Heart right ventricle (tissue), 16 donors: ENCODE measurements at regions not wholly inside any gene's neighbourhood (a gene's known extent, or its start where the extent isn't known, plus 50 kb on each side); places are given as distances from the start of the nearest gene placed in this dataset.
A peak's percentile ranks its signal among the peaks of the same experiment; 100 is the strongest.

Experiments used
- ATAC-seq, 8 donors: fragments of 200-7000 bp; cut with Tn5 transposase; one replicate each; pipeline ENCODE4 v1.9.1; 2020; ENCODE audit warnings: mild to moderate bottlenecking in 8 of 8, moderate library complexity in 8 of 8, moderate number of reproducible peaks in 1 of 8
- DNase-seq, 2 donors: peaks; one replicate each; pipeline ENCODE4 v3.0.0-alpha.2; 2020
- H3K27ac ChIP-seq, 10 donors: fragments of 200-600 bp; sonication (generic) in 2 of 10; one replicate each; pipeline versions ENCODE4 v1.5.0 to v1.8.0; 2020 to 2022; ENCODE audit warnings: mild to moderate bottlenecking in 3 of 10
- H3K27me3 ChIP-seq, 7 donors: fragments of 200-600 bp; one replicate each; pipeline ENCODE4 v1.8.0; 2021 to 2022; ENCODE audit warnings: mild to moderate bottlenecking in 2 of 7
- H3K36me3 ChIP-seq, 9 donors: fragments of 200-600 bp; sonication (generic) in 1 of 9; one replicate each; pipeline versions ENCODE4 v1.5.0 to v1.8.0; 2020 to 2022; ENCODE audit warnings: mild to moderate bottlenecking in 2 of 9
- H3K4me1 ChIP-seq, 9 donors: fragments of 200-600 bp; sonication (generic) in 1 of 9; one replicate each; pipeline versions ENCODE4 v1.5.0 to v1.8.0; 2020 to 2022; ENCODE audit warnings: mild to moderate bottlenecking in 4 of 9
- H3K4me3 ChIP-seq, 10 donors: fragments of 200-600 bp; sonication (generic) in 2 of 10; one replicate each; pipeline versions ENCODE4 v1.5.0 to v1.8.0; 2020 to 2022; ENCODE audit warnings: mild to moderate bottlenecking in 7 of 10, moderate library complexity in 2 of 10
- H3K9me3 ChIP-seq, 11 donors: fragments of 200-600 bp in 10 of 11; sonication (generic) in 2 of 11; one replicate each; pipeline versions ENCODE4 v1.5.0 to v1.8.0; 2013 to 2022; ENCODE audit warnings: mild to moderate bottlenecking in 2 of 11, control low read depth in 1 of 11, moderate library complexity in 1 of 11
- WGBS, 2 donors: extraction: QIAGEN DNeasy Blood & Tissue Kit; methylation state at CpG; one replicate each; pipeline ENCODE4 v1.1.7; 2013; ENCODE audit warnings: inconsistent platforms in 1 of 2; 5-methylcytosine and 5-hydroxymethylcytosine counted together
- intact Hi-C, 10 donors: fragments of 100-400 bp; cut with DNase I; formaldehyde crosslinking; loops; one replicate each; pipeline versions ENCODE4 v1.11.1 to v1.14.2; 2022
- TF ChIP-seq, protein P1 (sequence below), 9 donors: fragments of 200-600 bp; sonication (generic) in 2 of 9; IDR thresholded peaks; one replicate each; pipeline versions ENCODE4 v1.5.0 to v1.8.0; 2021 to 2022; ENCODE audit warnings: antibody characterized with exemption in 9 of 9, mild to moderate bottlenecking in 5 of 9, moderate library complexity in 1 of 9
- donor health status: Arrhythmogenic right ventricular cardiomyopathy.
- donor health status: ischemic (EF 13 %, LVEDD 7.1; RV severe dilation, severe dysfunction).
- donor health status: healthy with polysubstance abuse.
- donor health status: DM: no; HTN: yes; CAD: no.
- donor health status: DM: no; HTN: no; CAD: no.
- donor health status: ischemic (EF 25% LVEDD 6.9; RV normal size, moderate dysfunction).
- donor health status: ischemic (EF 25% LVEDD 5.7; RV mildly dilated, moderate dysfunction).
- donor health status: healthy.
- donor health status: DM: yes; HTN: yes; CAD: no.
- donor health status: Ischemic cardiomyopathy.
- donor health status: ischemic (EF 35%, LVEDD 5.7; RV mildly dilated, moderate dysfunction).
- donor health status: nonischemic (EF 11% LVEDD 7.7; RV severe dilation, severe dysfunction).
- donor health status: DM: yes; HTN: yes; CAD: no.
- donor health status: PGD.
- donor health status: ischemic (EF 29% LVEDD 5.4; RV normal size, mild dysfunction).
- donor health status: nonischemic (EF 23%, LVEDD 6.1; RV moderate dilation, normal function).

DNA sequence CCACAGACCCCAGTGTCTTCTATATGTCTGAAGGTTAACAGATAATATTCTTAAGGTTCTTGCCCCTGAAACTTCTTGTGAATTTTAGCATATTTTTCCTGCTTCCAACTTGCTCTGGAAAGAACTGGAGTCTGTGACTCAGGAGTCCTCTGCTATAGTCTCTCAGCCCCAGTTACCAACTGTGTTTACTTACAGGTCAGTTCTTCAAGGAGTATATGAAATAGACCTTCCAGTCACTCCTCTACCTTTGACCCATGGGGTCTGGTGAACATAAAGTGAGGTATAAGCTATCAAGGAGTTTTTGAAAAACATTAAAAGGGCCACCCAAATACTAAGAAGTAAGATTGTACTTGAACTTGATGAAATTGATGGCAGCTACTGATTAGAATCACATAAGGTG lies 139.2 kb upstream of the ROPN1 start:
- Histone ChIP-seq H3K4me1 (peaks cover 0 to 33% (median 18%) of the 10 kb centered on the region in 9 donors), H3K36me3 (no peaks in the 10 kb centered on the region), H3K27ac (peak overlapping the region in 2 of 10 donors; percentile 10 to 56), H3K9me3 (no peaks in the 10 kb centered on the region), H3K4me3 (no peak overlapping the region), H3K27me3 (no peaks in the 10 kb centered on the region)
- DNase-seq (no peak), ATAC-seq (peak in 2 of 8 donors; percentile 27 to 43)
- TF ChIP-seq, protein P1, sequence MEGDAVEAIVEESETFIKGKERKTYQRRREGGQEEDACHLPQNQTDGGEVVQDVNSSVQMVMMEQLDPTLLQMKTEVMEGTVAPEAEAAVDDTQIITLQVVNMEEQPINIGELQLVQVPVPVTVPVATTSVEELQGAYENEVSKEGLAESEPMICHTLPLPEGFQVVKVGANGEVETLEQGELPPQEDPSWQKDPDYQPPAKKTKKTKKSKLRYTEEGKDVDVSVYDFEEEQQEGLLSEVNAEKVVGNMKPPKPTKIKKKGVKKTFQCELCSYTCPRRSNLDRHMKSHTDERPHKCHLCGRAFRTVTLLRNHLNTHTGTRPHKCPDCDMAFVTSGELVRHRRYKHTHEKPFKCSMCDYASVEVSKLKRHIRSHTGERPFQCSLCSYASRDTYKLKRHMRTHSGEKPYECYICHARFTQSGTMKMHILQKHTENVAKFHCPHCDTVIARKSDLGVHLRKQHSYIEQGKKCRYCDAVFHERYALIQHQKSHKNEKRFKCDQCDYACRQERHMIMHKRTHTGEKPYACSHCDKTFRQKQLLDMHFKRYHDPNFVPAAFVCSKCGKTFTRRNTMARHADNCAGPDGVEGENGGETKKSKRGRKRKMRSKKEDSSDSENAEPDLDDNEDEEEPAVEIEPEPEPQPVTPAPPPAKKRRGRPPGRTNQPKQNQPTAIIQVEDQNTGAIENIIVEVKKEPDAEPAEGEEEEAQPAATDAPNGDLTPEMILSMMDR (IDR thresholded peaks at IDR 0.05) = no peak
- intact Hi-C loops = no loop called here

DNA sequence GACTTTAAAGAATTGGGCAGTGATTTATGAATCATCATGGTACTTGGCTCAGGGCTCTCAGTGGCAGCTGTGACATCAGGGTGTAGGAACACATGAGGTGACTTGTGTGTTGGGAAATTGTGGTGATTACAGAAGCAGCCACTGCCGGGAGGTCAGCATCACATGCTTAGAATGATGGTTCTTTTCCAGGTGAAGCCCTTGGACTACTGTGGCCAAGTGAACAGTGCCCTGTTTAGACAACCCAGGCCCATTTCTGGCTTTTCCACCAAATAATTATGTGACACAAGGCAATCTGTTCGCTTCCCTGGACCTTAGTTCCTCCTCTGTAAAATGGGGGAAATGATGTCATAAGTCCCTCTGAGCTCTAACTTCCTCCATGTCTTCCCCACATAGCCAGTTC lies 139.7 kb upstream of the ROPN1 start:
- DNase-seq = no peak
- no peak overlapping the region for H3K4me3 ChIP-seq
- TF ChIP-seq, protein P1 (IDR thresholded peaks at IDR 0.05) = no peak
- H3K9me3 ChIP-seq = no peaks in the 10 kb centered on the region
- H3K27me3 ChIP-seq = no peaks in the 10 kb centered on the region
- intact Hi-C loops = no loop called here
- peak in 7 of 8 donors; percentile 25 to 93 (median 73) for ATAC-seq
- peak overlapping the region in 2 of 10 donors; percentile 10 to 56 for H3K27ac ChIP-seq
- peaks cover 0 to 33% (median 18%) of the 10 kb centered on the region in 9 donors for H3K4me1 ChIP-seq
- H3K36me3 ChIP-seq = no peaks in the 10 kb centered on the region
- WGBS, 2 donors = 58% methylated on average over 2 of the region's 2 CpGs

DNA sequence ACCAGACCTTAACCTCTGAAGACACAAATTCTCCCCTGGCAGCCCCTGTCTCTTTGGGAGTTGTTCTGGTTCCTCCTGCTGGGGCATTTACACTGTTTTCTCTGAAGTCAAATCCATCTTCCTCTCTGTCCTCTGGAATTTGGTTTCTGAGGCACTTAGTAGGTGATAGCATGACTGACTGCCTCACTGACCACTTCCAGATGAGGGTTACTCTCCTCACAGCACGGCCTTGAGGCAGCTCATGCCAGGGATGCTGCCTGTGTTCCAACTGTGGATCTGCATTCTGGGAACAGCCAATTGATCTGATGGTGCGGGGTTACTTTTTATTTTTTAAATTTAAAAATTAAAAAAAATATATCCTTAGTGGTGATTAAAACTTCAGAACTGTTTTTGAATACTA lies 140.9 kb upstream of the ROPN1 start:
- TF ChIP-seq, protein P1 (IDR thresholded peaks at IDR 0.05) = no peak
- no peaks in the 10 kb centered on the region for H3K9me3 ChIP-seq
- WGBS, 2 donors = 53 to 69% methylated on average over 2 of the region's 2 CpGs

DNA sequence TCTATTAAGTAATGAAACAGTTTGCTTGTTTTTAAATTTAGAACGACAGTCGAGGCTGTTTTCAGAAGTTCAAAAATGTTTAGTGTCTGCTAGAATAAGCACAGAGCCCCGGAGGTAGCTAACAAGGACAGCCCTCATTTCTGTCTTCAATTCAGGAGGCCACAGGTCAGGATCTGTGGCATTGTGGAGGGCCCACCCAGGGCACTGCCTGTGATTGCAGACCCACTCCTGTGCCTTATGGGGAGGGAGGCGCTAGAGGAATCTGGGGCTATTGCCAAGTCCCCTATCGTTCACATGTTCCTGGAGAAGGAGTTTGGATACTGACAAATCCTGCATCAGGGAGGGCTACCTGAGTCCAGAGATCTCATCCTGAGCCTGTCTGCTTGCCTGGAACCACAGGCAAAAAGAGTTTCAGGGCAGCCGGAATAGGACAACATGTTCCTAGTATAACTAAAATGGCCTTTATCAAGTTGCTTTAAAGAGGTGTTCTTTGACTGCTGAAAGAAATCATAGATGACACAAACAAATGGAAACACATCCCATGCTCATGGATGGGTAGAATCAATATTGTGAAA lies 141.5 kb upstream of the ROPN1 start:
- 52 to 75% methylated on average over 6 of the region's 6 CpGs for WGBS, 2 donors
- Histone ChIP-seq H3K27me3 (no peaks in the 10 kb centered on the region), H3K4me1 (peaks cover 0 to 33% (median 18%) of the 10 kb centered on the region in 9 donors), H3K27ac (peak overlapping the region in 1 of 10 donors; percentile 56), H3K36me3 (no peaks in the 10 kb centered on the region), H3K4me3 (no peak overlapping the region), H3K9me3 (no peaks in the 10 kb centered on the region)
- DNase-seq = no peak
- intact Hi-C loops = no loop called here
- TF ChIP-seq, protein P1 (IDR thresholded peaks at IDR 0.05) = no peak
- peak in 3 of 8 donors; percentile 36 to 66 (median 47) for ATAC-seq

More for the DNA sequence above, 140.9 kb upstream of the ROPN1 start:
- ATAC-seq = peak in 4 of 8 donors; percentile 28 to 43 (median 30)
- no peak overlapping the region for H3K4me3 ChIP-seq
- intact Hi-C loops = no loop called here
- peaks cover 0 to 33% (median 18%) of the 10 kb centered on the region in 9 donors for H3K4me1 ChIP-seq
- H3K36me3 ChIP-seq = no peaks in the 10 kb centered on the region
- no peak for DNase-seq
- H3K27me3 ChIP-seq = no peaks in the 10 kb centered on the region
- H3K27ac ChIP-seq = peak overlapping the region in 2 of 10 donors; percentile 10 to 56
